Activated CD4-positive, alpha-beta T cell treated with anti-CD3 and anti-CD28 coated beads, Interleukin-2, amount 50 U/mL, for 4 hours (primary cell): ENCODE measurements at regions not wholly inside any gene's neighbourhood (a gene's known extent, or its start where the extent isn't known, plus 50 kb on each side); places are given as distances from the start of the nearest gene placed in this dataset.
"Not testable (repeated sequence)": the region's sequence is repeated elsewhere in the genome, so short reads cannot be mapped to it uniquely, and the experiment has no call there.

Experiments
- DNase-seq, 2 experiments: peaks; one replicate each; pipeline ENCODE4 v3.0.0-alpha.2; 2020

GRCh38 chr2:111514138-111514537 lies 369.9 kb downstream of the ANAPC1 start:
- not testable (repeated sequence) for DNase-seq

GRCh38 chr2:111517050-111517720 lies 366.8 kb downstream of the ANAPC1 start:
- DNase-seq = not testable (repeated sequence)

- DNase-seq = not testable (repeated sequence)
Observed at GRCh38 chr2:111517721-111518053, 366.3 kb downstream of the ANAPC1 start.

DNA sequence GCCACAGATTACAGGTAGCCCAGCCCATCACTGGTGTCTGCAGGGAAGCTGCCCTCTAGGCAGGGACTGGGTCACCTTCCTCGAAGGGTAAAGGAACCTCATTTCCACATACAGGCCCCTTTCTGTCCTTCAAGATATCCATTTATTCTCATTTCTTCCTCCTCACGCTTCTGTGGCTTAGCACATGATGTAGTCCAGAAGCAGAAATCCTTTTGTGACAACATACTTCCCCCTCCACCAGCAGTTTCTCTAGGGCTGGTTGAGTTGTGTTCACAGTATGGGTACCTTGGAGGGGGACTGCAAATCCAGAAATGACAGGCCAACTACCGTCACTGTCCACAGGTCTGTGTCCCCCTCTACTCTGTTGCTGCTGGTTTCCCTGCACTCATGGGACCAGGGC lies 364.9 kb downstream of the ANAPC1 start:
- no peak for DNase-seq

- DNase-seq = no peak
Observed at GRCh38 chr2:111522231-111522768, 361.7 kb downstream of the ANAPC1 start.

DNA sequence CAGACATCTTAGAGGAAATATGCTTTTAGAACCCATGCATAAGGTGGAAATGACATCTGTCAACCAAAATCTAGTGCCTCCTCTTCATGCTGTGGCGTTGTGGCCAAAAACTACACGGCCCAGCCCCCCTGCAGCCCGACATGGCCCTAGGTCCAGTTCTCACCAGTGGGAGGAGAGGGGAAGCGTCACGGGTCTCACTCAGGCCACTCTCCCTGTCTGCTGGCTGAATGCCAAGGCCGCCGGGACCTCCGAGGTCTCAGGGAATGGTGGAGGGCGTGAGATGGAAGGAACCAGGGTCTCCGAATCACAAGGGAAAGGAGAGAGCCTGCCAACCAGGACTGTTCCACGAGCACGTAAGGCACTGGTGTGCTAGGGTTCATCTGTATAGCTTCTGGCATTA lies 361.0 kb downstream of the ANAPC1 start:
- no peak for DNase-seq

- DNase-seq = not testable (repeated sequence)
Observed at GRCh38 chr2:111525026-111525425, 359.0 kb downstream of the ANAPC1 start.

DNA sequence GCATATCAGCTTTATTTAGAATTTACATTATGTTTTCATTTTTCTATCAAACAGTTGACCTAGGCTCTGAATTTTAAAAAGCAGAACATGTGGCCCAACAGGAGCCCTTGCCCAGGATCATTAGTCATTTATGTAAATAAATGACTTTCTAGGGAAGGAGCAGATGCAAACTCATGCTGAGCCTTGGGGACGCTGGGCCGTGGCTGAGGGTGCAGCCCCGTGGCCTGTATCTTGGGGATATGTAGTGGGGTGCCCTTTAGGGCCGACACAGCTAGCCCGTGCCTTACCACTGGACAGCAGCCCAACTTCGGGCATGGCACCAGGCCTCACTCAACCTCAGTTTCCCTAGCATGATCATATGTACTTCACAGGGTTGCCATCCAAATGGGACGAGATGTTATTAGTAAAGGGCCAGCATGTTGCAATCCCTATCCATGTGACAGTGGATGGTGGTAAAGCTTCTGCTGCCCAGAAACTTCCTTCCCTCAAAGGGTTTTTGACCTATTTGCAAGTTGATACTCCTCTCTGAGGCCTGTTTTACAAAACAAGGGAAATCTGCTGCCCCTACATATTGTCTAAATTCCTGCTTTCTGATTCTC lies 357.9 kb downstream of the ANAPC1 start:
- not testable (repeated sequence) for DNase-seq

- DNase-seq = not testable (repeated sequence)
Observed at GRCh38 chr2:111527707-111528400, 356.1 kb downstream of the ANAPC1 start.

GRCh38 chr2:111529022-111529421 lies 355.0 kb downstream of the ANAPC1 start:
- not testable (repeated sequence) for DNase-seq

DNA sequence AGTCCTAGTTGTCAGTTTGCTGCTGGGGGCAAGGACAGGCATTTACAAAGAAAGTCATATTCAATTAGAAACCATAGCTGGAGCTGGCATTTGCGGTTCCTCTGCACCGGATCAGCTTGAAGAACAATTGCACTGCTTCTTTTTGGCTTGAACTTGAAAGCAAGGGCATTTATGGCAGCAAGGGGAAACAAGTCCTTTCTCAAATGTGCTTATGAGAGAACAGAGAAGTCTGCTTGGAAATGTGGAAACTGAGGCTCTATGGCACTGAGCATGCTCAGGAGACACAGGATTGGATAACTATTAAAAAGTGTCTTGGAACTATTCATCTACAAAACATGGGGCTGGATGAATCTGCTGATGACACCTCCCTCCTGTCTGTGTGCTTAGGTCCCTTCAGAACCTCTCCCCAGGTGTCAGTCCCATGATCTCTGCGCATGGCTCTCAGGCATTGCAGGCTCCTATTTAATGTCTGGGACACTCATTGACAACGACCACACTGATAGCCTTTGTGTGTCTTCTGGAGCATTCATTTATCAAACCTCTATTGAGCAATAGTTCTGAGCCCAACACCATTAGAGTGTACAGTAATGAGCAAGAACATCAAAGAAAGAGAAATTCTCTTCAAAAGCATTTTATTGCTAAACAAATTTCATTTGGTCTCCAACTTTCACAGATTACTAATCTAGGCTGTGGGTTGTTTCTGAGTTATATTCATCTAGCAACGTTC lies 353.6 kb downstream of the ANAPC1 start:
- DNase-seq = not testable (repeated sequence)

DNA sequence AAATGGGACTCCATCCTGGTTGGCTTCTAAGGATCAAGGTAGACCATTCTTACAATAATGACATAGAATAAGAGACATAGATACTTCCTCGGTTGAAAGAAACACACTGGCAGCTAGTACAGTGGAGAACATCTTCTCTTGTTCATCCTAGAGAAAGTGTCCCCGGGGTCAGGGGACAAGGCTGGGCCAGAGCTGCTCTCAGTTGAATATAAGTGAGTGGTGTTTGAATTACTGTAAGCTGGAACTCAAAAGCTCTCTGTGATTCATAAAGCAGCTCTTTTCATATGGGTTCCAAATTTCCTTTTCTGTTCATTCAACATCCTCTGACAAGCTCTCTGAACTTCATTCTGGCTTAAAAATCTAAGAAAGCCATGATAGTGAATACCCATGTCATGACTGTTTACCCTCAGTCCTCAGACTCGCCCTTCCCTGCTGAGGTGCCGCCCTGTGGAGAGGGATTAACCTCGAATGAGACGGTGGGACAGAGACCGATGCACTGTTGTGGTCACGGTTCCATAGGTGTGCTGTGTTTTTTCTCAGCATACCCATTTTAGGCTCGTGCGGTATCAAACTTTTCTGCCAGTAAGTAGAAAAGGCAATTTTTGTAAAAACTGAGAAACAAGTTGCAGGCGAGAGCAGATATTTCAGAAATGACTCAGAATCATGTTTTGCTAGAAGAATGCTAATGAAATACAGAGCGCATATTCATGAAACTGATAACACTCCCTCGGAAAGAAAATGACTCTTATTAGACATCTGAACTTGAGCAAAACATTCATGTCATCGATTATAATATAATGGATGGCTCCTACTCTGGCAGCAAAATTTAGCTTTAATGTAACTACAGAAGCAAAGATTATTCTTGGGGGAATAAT lies 351.1 kb downstream of the ANAPC1 start:
- not testable (repeated sequence) for DNase-seq

GRCh38 chr2:111533557-111534247 lies 350.3 kb downstream of the ANAPC1 start:
- not testable (repeated sequence) for DNase-seq

DNA sequence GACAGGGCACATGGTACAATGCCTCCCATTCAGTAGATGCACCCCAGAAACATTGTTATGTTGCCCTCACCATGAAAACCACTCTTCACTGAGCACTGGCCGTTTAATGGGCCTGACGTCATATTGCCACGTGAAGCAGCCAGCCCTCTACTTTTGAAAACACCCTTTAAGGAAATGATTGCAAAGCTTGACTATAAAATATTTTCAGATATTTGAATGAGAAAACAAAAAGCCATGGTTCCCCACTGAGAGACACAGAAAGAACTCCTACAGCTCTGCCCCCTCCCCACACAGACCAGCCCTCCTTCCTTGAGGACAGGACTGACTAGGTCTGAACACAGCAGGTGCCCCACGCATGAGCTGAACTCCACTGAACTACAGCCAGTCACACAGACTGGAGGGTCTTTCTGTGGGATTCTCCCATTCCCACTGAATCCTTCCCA lies 349.1 kb downstream of the ANAPC1 start:
- DNase-seq = no peak

DNA sequence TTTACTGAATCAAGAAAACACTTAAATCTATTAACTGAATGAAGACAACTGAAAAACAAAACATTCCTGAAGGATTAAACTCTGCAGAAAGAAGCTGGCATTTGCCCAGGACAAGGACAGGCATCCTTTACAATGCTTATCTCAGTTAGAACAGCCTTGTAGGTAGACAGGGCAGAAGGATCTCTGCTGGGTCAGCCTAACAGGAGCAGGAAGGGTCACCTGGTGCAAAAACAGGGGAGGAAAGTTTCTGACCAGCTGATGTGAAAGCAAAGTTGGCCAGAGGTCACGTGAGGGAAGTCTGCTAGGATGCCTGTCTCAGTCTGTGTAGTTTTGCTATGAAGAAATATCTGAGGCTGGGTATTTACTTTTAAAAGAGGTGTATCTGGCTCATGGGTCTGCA lies 348.6 kb downstream of the ANAPC1 start:
- no peak for DNase-seq

DNA sequence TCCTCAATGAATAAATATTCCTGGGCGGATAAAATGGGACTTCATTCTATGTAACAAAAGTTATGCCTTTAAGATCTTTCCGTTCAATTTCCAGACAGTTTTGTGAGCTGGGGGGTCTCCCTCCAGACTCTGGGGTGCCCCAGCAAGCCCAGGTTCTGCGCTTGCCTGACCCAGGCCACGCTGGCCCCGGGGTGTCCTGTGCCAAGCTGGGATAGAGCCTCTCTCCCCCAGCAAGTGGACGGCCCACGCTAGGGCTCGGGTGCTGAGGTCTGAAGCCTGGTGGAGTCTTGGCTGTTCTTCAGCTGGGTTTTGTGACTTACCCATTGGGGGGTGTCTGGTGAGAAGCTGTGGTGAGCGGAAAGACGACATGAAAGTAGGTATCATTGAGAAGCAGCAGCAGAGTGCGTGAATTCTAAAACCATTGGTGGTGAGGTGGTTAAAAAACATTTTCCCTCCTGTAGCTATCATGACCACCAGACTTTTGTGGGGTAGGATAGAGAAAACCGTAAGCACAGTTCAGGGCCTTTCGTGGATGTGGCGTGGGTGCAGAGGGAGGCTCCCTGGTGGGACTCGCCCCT lies 346.8 kb downstream of the ANAPC1 start:
- no peak for DNase-seq

DNA sequence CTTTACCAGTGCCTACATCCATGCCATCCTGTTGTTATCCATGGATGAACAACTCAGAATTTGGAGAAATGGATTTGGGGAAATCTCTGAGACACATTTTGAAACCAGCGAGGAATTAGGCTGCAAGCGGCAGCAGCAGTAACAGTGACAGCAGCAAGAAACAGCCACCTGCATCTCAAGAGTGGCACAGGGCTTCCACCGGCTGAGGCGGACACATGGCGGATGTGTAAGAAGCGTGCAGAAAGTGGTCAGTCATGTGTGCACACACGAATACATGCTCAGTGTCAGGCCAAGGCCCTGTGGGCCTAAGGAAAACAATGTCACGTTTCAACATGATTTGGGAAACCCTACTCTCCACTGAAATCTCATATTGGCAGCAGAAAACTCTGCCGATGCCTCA lies 344.0 kb downstream of the ANAPC1 start:
- not testable (repeated sequence) for DNase-seq

DNA sequence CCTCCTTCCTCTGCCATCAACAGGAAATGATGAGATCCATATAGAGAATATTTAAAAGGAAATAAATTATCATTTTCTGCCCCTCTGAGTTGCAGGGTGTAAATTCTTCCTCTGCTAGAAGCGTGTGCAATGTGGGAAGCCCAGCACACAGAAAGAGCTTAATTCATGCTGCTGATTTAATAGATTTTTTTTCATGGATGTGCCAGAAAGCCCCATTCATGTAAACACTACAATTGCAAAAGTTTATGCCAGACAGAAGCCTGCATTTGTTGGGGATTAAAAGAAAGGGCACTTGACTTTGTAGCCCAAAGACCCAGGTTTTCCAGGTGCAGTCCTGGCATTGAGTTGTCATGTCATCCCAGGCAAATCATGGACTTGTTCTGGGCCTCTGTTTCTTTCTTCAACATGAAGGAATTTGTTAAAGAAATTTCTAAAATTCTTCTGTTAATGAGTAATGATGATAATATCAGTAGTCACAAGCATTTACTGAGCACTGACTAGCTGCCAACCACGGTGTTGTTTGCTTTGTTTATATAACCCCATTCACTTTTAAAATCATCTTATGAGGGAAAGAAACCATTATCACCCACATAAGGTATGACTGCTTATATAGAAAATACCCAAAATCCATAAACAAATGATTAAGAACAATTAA lies 341.7 kb downstream of the ANAPC1 start:
- not testable (repeated sequence) for DNase-seq

- DNase-seq = not testable (repeated sequence)
Observed at GRCh38 chr2:111544006-111544405, 340.0 kb downstream of the ANAPC1 start.

DNA sequence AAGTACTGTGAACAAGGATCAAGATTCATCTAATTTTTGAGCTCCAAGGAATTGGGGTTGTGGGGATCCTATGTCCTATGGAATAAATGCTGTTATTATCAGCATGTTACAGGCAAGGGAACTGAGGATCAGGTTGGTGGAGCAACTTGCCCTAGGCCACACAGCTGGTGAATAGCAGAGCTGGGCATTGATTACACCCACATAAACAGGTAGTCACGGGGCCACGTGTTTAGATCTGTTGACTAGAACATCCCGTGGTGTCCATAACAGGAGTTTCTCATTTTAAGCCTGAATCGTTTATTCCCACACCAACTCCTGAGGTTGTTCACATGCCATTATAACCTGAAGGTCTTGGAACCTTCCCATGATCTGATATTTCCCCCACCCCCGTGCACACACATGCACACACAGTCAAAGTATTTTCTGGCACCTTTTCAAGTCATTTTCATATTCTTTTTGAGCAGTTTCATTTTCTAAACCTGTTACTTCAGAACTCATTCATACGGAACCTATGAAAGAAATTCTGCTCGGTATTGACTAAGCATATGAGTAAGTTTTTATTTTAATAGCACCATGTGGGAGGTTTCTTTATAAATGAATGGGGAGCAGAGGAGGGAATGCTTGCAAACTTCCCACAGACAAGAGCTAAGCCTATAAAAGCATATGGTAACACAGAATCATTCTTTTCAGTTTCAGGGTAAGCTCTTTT lies 338.1 kb downstream of the ANAPC1 start:
- DNase-seq = peak in 1 of 2 experiments; percentile 10
